ENCODE measurements at regions not wholly inside any gene's neighbourhood (a gene's known extent, or its start where the extent isn't known, plus 50 kb on each side); places are given as distances from the start of the nearest gene placed in this dataset.

DNA sequence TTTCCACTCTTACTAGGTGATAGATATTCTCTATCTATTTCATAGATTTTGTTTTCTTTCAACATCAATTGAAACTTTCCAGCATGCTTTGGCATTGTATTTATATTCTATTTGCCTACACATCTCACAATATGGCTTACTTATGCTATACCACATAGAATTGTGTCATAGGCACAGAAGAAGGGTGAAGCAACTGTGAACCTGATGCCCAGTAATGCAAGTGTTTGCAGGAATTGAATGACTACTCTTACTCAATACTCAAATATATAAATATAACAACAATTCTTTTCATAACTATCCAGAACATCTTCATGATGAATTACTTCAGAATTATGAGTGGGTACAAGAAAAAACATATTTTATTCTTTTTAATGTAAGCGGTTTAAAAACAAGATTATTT is 165.9 kb downstream of the PTBP2 start:
- TF ChIP-seq, protein P1, sequence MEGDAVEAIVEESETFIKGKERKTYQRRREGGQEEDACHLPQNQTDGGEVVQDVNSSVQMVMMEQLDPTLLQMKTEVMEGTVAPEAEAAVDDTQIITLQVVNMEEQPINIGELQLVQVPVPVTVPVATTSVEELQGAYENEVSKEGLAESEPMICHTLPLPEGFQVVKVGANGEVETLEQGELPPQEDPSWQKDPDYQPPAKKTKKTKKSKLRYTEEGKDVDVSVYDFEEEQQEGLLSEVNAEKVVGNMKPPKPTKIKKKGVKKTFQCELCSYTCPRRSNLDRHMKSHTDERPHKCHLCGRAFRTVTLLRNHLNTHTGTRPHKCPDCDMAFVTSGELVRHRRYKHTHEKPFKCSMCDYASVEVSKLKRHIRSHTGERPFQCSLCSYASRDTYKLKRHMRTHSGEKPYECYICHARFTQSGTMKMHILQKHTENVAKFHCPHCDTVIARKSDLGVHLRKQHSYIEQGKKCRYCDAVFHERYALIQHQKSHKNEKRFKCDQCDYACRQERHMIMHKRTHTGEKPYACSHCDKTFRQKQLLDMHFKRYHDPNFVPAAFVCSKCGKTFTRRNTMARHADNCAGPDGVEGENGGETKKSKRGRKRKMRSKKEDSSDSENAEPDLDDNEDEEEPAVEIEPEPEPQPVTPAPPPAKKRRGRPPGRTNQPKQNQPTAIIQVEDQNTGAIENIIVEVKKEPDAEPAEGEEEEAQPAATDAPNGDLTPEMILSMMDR (IDR thresholded peaks at IDR 0.05; ENCODE audit: poor library complexity, severe bottlenecking), result no peak
- TF ChIP-seq RAD21 (conservative IDR thresholded peaks at IDR 0.05) (no peak), MXI1 (conservative IDR thresholded peaks at IDR 0.05; ENCODE audit: poor library complexity, severe bottlenecking) (no peak), SMC3 (conservative IDR thresholded peaks at IDR 0.05; ENCODE audit: poor library complexity) (no peak), EZH2 (IDR thresholded peaks at IDR 0.05; ENCODE audit: borderline replicate concordance, insufficient read depth, low read length, poor library complexity, severe bottlenecking) (no peak), TAF1 (IDR thresholded peaks at IDR 0.05; ENCODE audit: low read depth) (no peak), EP300 (conservative IDR thresholded peaks at IDR 0.05; ENCODE audit: poor library complexity, severe bottlenecking) (no peak), POLR2AphosphoS5 (IDR thresholded peaks at IDR 0.05) (no peak)
- TF ChIP-seq, protein P2, sequence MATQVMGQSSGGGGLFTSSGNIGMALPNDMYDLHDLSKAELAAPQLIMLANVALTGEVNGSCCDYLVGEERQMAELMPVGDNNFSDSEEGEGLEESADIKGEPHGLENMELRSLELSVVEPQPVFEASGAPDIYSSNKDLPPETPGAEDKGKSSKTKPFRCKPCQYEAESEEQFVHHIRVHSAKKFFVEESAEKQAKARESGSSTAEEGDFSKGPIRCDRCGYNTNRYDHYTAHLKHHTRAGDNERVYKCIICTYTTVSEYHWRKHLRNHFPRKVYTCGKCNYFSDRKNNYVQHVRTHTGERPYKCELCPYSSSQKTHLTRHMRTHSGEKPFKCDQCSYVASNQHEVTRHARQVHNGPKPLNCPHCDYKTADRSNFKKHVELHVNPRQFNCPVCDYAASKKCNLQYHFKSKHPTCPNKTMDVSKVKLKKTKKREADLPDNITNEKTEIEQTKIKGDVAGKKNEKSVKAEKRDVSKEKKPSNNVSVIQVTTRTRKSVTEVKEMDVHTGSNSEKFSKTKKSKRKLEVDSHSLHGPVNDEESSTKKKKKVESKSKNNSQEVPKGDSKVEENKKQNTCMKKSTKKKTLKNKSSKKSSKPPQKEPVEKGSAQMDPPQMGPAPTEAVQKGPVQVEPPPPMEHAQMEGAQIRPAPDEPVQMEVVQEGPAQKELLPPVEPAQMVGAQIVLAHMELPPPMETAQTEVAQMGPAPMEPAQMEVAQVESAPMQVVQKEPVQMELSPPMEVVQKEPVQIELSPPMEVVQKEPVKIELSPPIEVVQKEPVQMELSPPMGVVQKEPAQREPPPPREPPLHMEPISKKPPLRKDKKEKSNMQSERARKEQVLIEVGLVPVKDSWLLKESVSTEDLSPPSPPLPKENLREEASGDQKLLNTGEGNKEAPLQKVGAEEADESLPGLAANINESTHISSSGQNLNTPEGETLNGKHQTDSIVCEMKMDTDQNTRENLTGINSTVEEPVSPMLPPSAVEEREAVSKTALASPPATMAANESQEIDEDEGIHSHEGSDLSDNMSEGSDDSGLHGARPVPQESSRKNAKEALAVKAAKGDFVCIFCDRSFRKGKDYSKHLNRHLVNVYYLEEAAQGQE (IDR thresholded peaks at IDR 0.05; ENCODE audit: borderline replicate concordance), result no peak
- no peak overlapping the region for H2AFZ ChIP-seq (ENCODE audit: low read depth, low read length)

GRCh38 chr1:96901783-96902363 is 180.3 kb downstream of the PTBP2 start:
- Histone ChIP-seq H3K9me2 (ENCODE audit: insufficient read depth, low read length) (no peaks in the 10 kb centered on the region), H3F3A (ENCODE audit: insufficient read depth, low read length, poor library complexity, severe bottlenecking) (no peaks in the 10 kb centered on the region), H4K20me1 (ENCODE audit: insufficient read depth) (no peaks in the 10 kb centered on the region), H3K4me2 (ENCODE audit: low read length) (no peak overlapping the region), H3K27ac (ENCODE audit: low read length) (no peak overlapping the region), H3K36me3 (ENCODE audit: insufficient read depth, low read length) (no peaks in the 10 kb centered on the region), H2AFZ (ENCODE audit: low read depth, low read length) (no peak overlapping the region), H3K79me2 (replicated peaks; ENCODE audit: insufficient read depth, low read length) (no peaks in the 10 kb centered on the region), H3K9me3 (ENCODE audit: low read length) (no peaks in the 10 kb centered on the region), H3K4me3 (ENCODE audit: low read length) (no peak overlapping the region), H3K9ac (ENCODE audit: low read length) (no peak overlapping the region), H3K27me3 (ENCODE audit: insufficient read depth, low read depth, low read length) (no peaks in the 10 kb centered on the region)
- no peak for TF ChIP-seq MXI1 (conservative IDR thresholded peaks at IDR 0.05; ENCODE audit: poor library complexity, severe bottlenecking)
- TF ChIP-seq, protein P1 (IDR thresholded peaks at IDR 0.05; ENCODE audit: poor library complexity, severe bottlenecking), result no peak
- TF ChIP-seq RAD21 (conservative IDR thresholded peaks at IDR 0.05), result no peak
- TF ChIP-seq, protein P2 (IDR thresholded peaks at IDR 0.05; ENCODE audit: borderline replicate concordance), result no peak
- TF ChIP-seq SMC3 (conservative IDR thresholded peaks at IDR 0.05; ENCODE audit: poor library complexity), result no peak
- TF ChIP-seq EZH2 (IDR thresholded peaks at IDR 0.05; ENCODE audit: borderline replicate concordance, insufficient read depth, low read length, poor library complexity, severe bottlenecking), result no peak
- TF ChIP-seq EP300 (conservative IDR thresholded peaks at IDR 0.05; ENCODE audit: poor library complexity, severe bottlenecking), result no peak

More for the DNA sequence above, 165.9 kb downstream of the PTBP2 start:
- H3K79me2 ChIP-seq (replicated peaks; ENCODE audit: insufficient read depth, low read length), result no peaks in the 10 kb centered on the region
- H3K27me3 ChIP-seq (ENCODE audit: insufficient read depth, low read depth, low read length), result no peaks in the 10 kb centered on the region
- no peak overlapping the region for H3K27ac ChIP-seq (ENCODE audit: low read length)
- peaks cover 15% of the 10 kb centered on the region for H3K9me3 ChIP-seq (ENCODE audit: low read length)
- no peaks in the 10 kb centered on the region for H4K20me1 ChIP-seq (ENCODE audit: insufficient read depth)
- no peak overlapping the region for H3K4me3 ChIP-seq (ENCODE audit: low read length)
- H3F3A ChIP-seq (ENCODE audit: insufficient read depth, low read length, poor library complexity, severe bottlenecking), result no peaks in the 10 kb centered on the region
- H3K4me2 ChIP-seq (ENCODE audit: low read length), result no peak overlapping the region
- no peaks in the 10 kb centered on the region for H3K36me3 ChIP-seq (ENCODE audit: insufficient read depth, low read length)
- no peak overlapping the region for H3K9ac ChIP-seq (ENCODE audit: low read length)
- H3K9me2 ChIP-seq (ENCODE audit: insufficient read depth, low read length), result no peaks in the 10 kb centered on the region

Measured in neural cell (in vitro differentiated cells).